Fibroblast of peridontal ligament (primary cell): ENCODE measurements at regions not wholly inside any gene's neighbourhood (a gene's known extent, or its start where the extent isn't known, plus 50 kb on each side); places are given as distances from the start of the nearest gene placed in this dataset.
"Not testable (repeated sequence)": the region's sequence is repeated elsewhere in the genome, so short reads cannot be mapped to it uniquely, and the experiment has no call there.

ENCODE experiments used
- DNase-seq: peaks from one replicate; pipeline ENCODE4 v3.0.0-alpha.2; 2010; ENCODE audit errors: extremely low read depth

DNA sequence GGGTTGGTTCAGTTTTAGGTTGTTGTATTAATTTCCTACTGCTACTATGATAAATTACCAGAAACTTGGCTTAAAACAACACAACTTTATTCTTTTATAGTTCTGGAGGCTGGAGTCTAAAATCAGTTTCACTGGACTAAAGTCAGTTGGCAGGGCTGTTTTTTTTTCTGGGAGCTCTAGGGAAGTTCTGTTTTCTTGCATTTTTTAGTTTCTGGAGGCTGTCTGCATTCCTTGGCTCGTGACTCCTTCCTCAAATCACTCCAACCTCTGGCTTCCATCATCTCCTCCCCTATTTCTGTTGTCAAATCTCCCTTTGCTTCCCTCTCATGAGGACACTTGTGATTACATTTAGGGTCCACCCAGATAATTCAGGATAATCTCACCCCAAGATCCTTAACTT lies 51.3 kb upstream of the SUB1 start:
- peak; percentile 27 for DNase-seq

DNA sequence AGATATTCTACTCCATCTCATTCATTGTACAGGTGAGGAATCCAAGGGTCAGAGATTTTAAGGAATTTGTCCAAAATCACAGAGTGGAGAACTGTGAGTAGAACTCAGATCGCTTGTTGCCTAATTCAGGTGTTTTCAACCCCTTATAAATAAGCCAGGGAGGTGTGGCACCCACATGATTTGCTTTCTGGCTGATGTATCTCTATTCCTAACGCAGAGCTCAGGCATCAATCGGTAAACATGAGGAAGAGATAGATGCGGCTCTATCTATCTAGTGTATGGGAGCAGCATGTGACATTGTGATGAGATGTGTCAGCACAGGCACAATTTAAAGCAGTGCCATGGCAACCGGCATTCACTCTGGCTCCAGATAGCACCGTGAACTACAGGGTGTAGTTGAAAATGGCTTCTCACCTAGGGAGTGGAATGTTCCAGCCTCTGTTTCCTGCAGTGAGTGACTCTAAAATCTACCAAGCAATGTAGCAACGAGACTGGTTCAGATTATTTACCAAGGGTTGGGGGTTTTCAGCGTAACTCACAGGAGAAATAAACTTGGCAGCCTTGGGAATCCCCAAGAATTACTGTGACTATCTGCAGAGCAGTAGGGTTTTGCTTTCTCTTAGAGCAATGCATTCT lies 53.4 kb upstream of the SUB1 start:
- peak; percentile 49 for DNase-seq

GRCh38 chr5:32527321-32527720 lies 58.0 kb upstream of the SUB1 start:
- not testable (repeated sequence) for DNase-seq

- peak; percentile 8 for DNase-seq
Measured at GRCh38 chr5:32526810-32527209, 58.5 kb upstream of the SUB1 start.

DNA sequence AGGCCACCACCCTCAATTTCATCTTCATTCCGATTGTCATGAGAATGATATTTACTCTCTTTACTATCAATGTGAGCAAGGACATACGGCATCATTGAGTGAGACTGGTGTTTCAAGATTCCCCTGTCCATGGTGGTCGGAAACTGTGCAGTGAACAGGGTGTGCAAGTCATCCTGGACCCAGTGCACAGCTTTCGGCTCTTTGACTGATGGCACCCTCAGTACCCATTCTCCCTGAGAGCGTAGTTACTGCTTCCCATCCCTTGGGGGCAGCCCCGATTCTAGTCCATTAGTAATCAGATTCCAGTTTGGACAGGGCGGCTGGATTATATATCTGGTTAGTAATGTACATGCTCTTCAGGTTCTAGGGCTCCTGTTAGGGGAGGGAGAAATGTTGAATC lies 61.7 kb upstream of the SUB1 start:
- no peak for DNase-seq

DNA sequence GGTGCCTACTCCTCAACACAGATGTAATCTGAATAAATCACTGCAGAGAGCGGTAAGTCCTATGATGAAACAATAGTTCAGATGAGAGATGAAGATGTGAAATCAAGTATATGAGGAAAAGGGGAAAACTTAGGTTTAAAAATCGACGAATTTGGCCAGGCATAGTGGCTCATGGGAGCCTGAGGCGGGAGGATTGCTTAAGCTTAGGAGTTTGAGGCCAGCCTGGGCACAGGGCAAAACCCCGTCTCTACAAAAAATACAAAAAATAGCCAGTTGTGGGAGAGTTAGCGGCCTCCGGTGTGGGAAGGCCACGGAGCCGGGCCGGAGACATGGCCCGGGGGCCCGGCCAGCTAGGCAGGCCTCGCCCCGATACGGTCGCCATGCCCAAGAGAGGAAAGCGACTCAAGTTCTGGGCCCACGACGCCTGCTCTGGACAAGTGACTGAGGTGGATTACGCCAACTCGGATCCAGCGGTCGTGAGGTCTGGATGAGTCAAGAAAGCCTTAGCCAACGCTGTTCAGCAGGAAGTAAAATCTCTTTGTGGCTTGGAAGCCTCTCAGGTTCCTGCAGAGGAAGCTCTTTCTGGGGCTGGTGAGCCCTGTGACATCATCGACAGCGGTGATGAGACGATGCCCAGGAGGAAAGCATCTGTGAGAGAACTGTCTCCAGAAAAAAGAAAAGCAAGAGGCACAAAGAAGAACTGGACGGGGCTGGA lies 62.8 kb upstream of the SUB1 start:
- peak; percentile 82 for DNase-seq

GRCh38 chr5:32521481-32521880 lies 63.9 kb upstream of the SUB1 start:
- no peak for DNase-seq

DNA sequence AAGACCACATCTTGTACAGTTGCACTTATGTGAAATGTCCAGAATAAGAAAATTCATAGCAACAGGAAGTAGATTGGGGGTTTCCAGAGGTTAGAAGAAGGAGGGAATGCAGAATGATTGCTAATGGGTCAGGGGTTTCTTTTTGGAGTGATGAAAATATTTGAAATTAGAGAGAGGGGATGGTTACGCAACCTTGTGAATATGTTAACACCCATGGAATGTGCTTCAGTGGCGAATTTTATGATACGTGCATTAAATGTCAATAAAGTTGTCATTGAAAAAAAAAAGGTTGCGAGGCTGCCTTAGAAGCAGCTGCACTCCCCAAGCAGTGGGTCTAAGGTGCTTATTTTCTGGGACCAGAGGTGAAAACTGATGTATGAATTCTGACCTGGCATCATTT lies 64.4 kb upstream of the SUB1 start:
- peak; percentile 10 for DNase-seq

DNA sequence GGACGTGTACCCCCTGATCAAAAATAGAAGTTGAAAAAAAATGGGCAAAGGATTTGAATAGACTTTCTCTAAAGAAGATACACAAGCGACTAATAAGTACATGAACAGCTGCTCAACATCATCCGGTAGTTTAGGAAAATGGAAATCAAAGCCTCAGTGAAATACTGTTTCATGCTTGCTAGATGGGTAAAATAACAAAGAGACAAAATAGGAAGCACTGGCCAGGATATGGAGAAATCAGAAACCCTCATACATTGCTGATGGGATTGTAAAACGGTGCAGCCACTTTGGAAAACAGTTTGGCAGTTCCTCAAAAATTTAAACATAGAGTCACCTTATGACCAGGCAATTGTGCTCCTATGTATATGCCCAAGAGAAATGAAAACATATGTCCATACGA lies 65.0 kb upstream of the SUB1 start:
- DNase-seq, result peak; percentile 42

GRCh38 chr5:32519508-32519907 lies 65.8 kb upstream of the SUB1 start:
- no peak for DNase-seq

DNA sequence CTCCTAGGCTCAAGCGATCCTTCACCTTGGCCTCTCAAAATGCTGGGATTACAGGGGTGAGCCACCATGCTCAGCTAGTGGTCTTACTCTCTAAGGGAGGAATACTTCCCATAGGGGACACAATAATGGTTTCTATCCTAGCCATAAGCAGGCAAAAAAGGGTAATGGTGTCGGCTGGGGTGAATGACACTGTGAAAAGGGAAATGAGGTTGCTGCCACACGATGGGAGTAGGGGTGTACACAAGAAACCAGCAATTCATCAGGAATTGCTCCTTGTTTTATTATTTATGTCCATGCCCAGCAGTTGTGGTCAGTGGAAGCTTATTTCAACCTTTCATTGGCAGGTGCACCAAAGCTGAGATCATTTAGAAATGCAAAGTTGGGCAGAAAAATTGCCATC lies 70.3 kb upstream of the ZFR start:
- no peak for DNase-seq

- DNase-seq, result peak; percentile 18
Measured at GRCh38 chr5:32512926-32513325, 68.4 kb upstream of the ZFR start.

DNA sequence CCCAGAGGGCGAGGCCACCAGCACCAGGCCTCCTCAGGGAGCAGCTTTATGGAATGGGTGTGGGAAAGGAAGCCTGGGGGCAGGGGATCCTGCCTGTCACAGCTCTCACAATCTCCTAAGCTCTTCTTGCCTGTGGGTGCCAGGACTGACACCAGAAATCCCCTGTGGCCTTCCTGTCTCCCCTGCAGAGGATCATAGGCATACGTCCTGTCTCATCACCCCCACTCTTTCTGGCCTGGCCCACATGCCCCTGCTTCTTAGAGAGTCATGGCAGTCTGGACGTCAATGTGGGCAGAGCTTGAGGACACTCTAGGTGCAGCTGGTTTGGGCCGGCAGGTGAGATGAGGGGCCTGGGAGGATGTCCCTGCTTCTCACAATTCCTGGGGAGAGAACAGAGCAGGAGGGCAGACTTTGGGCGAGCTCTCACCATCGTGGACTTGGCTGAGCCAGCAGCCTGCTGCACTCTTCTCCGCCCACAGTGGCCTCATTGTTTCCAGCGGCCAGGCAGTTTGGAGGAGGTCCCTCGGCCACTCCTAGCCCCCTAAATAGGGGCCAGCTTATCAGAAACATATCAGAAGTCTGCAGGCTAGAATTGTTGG lies 67.3 kb upstream of the ZFR start:
- DNase-seq, result no peak

- DNase-seq, result no peak
Measured at GRCh38 chr5:32510860-32511259, 66.3 kb upstream of the ZFR start.

DNA sequence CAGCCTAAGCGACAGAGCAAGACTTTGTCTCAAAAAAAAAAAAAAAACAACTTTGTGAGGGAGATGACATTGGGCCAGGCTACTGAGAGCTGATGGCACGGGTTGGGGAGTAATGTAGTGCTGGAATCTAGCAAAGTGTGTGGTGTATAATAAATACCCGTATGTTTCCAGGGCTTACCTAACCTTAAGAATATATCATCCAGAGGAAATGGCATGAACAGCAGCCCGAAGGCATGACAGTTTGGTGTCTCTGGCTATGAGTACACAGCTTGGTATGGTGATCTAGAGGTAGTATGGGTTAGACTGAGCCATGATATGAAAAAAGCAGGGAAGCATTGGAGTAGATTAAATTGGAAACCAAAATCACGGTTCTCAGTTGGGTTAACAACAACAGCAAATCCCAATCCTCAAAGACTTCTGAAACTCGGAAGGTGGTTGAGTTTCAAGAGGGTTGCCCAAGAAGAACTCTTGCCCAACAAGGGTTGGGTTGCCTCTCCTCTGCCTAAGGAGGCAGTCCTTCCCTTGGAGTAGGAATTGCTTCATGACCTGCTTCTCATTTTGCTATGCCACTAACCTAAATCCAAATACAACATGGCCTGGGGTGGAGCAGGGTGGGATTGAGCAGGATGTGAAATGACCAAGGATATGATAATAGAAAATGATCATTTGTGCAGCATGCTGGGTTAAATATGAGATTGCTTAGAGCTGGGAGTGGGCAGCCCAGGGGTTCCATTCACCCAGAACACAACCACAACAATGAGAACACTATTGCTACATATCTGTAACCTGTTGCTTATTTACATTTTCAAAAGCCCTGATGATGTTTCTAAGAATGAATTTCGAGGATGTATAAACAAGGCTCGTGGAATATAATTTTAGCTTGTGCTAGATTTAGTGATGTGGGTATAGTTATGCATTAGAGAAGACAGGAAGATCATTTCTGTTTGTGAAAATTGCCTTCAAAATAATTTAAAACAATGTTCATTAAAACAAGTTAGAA lies 64.6 kb upstream of the ZFR start:
- peak; percentile 11 for DNase-seq

- DNase-seq, result peak; percentile 89
Measured at GRCh38 chr5:32507738-32508434, 63.3 kb upstream of the ZFR start.

DNA sequence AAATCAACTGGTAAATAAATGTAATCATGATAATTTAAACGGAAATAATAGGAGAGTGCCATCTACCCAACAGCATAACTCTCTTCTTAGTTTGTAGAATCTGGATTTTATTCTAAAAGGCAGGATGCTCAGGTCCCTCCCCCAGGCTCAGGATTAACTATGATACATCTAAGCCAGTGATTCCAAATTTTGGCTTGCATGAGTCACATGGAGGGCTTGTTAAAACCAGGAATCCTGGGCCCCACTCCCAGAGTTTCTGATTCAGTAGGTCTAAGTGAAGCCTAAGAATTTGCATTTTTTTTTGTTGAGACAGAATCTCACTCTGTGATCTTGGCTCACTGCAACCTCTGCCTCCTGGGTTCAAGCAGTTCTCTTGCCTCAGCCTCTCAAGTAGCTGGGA lies 62.3 kb upstream of the ZFR start:
- peak; percentile 97 for DNase-seq

DNA sequence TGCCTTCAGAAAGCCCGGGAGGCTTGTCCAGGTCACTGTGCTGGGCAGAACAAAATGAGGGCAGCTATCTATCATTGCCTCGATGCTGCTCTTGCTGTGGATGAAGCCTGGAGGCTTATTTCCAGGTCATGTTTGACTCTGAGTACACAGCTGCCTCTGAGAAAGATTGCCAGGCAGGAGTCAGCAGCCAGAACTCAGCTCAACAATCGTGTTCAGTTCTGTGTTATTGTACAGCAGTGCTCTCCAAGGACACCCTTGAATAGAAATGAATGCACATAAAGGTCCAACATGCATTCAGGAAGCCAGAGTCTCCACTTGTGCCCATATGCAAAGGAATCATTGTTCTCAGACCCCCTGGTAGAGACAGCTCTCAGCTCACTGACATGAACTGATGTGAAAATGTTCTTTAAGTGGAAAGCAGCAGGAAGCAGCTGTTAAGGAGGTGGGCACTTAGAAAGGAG lies 61.7 kb upstream of the ZFR start:
- peak; percentile 53 for DNase-seq

DNA sequence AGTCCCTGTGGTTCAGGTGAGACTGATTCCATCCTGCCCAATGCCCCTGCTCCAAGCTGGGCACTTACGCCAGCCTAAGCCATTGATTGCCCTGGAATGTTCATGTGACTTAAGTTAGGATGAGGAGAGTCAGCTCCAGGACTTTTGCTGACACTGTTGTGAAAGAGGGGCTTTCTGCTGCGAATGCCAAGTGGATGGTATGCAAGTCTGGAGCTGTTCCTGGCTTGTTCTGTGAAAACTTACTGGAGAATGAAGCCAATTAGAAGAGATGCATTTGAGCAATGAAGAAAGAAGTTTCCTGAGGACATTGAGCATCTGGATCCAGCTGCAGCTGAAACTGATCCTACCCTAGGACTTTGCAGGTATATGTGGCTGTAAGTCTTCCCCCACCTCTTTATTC lies 61.2 kb upstream of the ZFR start:
- peak; percentile 94 for DNase-seq

DNA sequence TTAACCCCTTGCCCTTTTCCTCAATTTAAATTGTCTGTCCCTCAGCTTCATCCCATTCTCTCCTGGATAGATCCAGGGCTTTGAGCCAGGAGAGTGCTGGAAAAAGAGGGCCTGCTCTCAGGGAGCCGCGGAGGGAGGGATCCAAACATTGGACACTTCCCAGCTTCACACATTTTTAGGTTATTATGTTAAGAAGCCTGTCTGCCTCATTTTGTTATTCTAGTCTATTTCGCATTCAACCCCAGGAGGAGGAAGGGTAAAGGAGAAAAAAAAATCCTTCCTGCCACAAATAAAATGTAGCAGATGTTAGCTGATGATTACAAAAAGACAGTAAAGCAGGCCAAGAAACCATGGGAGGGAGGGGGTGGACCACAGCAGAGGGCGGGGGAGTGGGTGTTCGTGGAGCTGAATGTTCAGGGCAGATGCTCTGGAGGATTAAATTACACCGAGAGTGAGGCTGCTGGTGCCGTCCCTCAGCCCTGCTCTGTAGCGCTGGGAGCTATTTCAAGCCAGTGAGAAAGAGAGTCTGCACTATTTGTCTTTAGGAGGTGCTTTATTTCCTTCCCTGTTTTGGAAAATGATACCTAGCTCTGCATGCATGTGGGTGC lies 60.6 kb upstream of the ZFR start:
- peak; percentile 98 for DNase-seq
